Stimulated activated CD8-positive, alpha-beta memory T cell treated with anti-CD3 and anti-CD28 coated beads, Interleukin-7, amount 100 ng/mL, for 1 hour (primary cell): ENCODE measurements at regions not wholly inside any gene's neighbourhood (a gene's known extent, or its start where the extent isn't known, plus 50 kb on each side); places are given as distances from the start of the nearest gene placed in this dataset.

Experiments used
- DNase-seq, 2 donors: peaks; one replicate each; pipeline ENCODE4 v3.0.0-alpha.2; 2020; ENCODE audit warnings: low read depth in 2 of 2

DNA sequence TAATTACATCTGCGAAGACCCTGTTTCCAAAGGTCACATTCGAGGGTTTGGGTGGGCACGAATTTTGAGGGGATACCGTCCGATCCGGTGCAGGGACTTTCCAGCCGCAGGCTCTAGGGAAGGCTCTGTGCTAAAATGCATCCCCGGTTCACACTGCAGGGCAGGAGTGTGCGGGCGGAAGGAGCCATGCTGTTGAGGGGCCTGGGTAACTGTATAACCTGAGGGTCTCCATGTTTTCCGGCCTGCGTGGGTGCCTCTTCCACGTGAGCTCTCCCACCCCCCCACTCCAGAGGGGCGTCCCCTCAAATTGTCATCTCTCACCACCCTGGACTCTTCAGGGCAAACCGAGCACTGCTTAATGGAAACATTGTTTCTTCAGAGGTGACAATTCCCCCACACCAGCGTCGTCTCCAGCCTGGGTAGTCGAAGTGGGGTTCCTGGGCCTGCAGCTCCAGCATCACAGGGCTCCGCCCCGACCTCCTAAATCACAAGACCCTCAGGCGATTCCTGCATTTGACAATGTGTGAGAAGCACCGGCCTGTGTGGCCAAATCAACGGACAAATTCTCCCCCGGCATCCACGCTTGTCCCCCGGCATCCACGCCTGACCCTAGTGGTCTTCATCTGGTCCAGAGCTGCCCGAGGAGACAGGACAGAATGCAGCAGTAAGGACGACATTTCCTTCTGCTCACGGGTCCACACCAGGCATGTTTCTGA is 51.2 kb downstream of the FOXL3 start:
- DNase-seq, result no peak

DNA sequence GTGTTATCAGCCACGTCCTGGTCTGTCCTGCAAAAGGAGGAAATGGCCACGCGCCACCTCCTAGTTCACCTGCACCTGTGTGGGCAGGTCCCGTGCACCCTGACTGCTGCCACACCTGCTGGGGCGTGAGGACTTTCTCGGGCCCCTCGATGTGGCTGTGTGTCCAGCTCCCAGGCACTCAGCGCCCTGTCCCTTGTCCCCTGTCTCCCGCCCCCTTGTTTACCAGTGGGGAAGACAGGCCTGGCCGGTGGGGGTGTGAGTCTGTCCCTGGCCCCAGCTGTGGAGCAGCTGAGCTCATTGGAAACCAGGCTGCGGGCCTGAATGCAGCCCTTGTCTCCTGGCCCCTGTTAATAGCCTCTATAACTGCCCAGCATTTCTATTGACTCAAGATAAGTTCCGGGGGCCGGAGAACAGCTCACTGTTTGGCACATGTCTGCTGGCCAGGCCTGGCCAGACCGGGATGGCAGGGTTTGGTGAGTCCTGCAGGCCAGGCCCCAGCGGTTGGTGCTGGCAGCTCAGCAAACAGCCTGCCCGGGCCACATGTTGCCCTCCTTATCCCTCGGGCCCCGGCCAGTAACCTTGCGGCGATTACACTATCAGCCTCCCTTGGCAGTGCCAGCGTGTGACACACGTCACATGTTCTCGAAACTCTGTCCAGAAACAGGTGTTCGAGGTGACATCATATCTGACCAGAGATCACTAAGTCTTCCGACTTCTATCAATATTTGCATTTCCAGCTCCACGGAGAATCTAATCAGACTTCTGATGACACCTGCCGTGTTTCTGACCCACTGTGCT is 52.1 kb downstream of the FOXL3 start:
- DNase-seq, result no peak

DNA sequence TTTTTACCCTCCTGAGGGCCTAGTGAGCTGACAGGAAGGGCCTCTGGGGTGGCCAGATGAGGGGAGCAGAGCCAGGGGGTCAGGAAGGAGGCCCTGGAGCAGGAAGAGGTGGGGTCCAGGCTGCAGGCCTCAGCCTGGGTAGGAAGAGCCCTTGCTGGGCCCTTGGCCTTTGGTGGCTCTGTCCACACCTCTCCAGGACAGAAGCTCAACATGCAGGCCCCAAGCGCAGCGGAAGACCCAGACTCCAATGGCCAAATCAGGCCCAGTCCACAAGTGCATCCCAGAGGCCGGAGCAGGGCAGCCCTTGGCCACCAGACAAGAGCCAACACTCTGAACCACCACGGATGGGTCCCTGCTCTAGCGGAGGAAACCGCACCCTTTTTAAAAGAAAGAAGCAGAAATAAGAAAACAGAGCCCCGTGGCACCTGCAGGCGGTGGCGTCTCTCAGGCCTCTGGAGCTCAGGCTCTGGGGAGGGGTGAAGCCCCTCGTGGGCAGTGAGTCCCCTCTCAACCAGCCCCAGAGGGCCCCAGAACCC is 52.8 kb downstream of the FOXL3 start:
- no peak for DNase-seq

DNA sequence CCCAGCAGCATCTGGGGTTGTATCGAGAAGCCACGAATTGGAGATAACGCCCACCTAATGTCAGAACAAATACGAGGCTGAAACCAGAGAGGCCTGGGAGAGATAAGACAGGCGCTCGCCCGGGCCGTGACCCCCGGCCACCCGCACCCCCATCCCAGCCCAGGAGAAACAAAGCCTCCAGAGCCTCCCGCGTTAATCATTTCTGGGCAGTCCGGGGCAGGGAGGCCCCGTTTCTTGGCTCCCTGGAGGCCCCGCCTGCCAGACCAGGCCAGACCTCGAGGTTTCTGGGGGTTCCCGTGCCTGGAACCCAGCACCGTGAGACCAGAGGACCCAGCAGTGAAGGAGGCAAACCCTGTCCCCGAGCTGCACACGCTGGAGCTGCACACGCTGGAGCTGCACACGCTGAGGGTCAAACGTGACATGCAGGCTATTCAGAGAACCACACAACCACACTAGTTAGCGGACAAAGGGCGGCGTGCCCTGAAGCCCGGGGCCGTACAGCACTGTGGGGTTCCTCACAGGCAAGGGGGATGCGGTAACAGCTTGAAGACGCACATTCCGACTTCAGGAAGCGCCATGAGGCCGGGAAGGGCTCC is 53.4 kb downstream of the FOXL3 start:
- no peak for DNase-seq

DNA sequence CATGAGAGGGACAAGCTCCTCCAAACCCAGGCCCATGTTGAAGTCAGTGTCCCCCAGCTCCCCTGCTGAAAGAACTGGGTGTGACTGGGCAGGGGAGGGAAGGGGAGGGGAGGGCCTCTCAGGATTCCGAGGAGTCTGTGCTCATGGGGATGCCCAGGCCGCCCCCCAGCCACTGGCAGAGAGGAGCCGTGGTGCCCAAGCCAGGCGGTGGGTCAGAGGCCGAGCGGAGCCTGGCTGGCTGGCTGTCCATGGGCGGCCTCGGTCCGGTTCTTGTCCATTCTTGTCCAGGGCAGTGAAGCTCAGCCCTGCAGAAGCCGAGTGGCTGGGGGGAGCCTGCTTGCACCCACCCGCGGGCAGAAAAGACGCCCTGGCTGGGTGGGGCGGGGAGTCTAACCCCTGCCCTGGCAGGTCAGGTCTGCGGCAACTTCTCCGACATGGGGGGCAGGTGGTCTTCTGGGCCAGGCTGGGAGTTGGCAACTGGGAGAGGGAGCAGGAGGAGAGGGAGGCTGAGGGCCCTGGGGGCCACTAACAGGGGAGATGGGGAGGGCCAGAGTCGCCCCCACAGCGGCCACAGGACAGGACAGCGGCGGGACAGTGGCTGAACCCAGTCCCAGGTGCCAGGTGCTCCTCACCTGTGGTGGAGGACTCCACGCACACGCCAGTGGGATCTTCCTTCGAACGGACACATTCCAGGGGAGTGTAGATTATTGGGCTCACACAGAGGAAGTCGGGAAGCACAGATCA is 54.1 kb downstream of the FOXL3 start:
- no peak for DNase-seq

DNA sequence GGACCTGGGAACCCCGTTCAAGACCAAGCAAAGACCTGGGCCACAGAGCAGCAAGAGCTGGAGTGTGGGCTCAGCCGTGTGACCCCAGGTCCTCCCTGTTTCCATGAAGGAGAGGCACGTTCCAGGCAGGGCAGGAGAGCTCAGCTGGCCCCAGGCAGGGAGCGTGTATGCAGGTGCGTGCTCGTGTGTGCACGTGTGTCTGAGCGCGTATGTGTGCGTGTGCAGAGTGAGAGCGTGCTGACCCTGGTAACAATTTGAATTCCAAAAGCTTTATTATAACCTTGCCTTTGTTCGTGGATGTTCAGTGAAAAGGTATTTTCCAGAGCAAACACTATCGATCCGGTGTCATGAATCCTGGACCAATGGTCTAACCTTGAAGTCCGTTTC is 54.6 kb downstream of the FOXL3 start:
- DNase-seq, result no peak

DNA sequence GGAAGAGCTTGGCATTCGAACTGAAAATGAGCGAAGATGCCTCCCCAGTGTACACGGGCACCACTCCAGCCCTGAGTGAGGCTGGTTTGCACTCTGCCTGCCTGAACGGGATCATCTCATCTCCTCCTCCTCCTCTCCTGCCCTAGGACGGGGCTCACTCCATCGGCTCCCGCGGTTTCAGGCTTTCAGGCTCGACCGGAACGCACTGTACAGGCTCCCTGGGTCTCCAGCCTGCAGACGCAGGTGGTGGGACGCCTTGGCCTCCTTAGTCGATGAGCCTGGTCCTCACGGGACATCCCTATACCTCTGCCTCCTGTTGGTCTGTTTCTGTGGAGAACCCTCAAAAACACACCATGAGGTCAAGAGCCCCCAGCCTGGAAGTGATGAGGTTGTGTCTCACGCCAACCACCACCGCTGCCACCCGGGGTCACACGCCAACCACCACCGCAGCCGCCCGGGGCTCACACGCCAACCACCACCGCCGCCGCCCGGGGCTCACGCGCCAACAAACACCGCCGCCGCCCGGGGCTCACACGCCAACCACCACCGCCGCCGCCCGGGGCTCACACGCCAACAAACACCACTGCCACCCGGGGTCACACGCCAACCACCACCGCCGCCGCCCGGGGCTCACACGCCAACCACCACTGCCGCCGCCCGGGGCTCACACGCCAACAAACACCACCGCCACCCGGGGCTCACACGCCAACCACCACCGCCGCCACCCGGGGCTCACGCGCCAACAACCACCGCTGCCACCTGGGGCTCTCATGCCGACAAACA is 56.3 kb downstream of the FOXL3 start:
- no peak for DNase-seq

DNA sequence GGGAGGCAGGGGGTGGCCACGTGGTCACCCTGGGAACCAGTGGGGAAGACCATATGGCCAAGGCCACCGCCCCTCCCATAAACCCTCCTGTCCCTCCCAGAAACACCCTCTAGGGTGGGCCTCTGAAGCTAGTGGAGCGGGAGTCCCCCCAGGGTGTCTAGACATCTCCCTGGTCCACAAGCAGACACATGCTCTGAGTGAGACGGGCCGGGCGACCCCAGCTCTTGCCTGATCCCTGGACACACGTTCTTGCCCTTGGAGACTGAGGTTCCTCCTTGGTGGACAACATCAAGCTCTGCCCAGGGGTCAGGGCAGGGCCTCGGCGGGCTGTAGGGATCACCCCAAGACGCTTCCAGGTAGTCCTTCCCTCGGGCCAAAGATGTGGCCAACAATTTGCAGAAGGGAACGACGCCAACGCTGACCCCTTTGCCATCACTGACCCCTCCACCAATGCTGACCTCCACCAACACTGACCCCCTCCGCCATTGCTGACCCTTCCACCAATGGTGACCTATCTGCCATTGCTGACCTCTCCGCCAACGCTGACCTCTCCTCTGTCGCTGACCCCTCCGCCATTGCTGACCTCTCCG is 57.1 kb downstream of the FOXL3 start:
- no peak for DNase-seq

DNA sequence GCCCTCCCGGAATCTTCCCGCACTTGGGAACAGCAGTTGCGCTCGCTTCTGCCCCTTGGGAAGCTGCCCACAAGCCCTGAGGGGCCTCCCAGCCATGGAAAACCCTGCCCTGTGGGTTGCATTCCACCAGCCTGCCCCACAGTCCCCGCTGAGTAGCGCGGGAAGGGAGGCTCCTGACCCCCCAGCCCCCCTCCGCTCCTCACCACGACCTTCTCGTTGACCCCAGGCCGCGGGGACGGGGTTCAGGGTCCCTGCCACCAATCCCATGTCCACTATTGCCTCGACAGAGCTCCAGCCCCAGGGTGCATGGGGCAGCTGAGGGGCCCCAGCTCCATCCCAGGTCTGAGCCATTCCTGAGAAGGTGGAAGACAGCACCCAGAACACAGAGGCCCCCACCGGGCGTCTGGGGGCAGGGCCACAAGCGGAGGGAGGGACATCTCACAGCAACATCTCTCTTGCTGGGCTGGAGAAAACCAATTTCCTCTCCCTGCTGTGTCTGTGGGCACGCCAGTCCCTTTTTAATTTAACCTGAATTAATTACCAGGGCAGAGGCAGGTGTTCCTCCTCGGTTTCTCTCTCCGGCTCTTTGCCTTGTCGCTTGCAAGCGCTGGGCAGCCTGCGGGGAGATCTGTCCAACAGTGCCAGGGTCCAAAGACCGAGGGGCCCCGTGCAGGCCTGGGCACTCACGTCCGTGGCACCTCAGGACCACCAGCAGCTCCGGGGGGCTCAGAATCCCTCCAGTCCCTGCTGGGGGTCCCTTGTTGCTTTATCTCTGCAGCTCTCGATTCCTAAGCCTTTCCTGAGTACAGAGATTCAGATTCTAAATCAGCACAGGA is 57.9 kb downstream of the FOXL3 start:
- DNase-seq, result no peak

DNA sequence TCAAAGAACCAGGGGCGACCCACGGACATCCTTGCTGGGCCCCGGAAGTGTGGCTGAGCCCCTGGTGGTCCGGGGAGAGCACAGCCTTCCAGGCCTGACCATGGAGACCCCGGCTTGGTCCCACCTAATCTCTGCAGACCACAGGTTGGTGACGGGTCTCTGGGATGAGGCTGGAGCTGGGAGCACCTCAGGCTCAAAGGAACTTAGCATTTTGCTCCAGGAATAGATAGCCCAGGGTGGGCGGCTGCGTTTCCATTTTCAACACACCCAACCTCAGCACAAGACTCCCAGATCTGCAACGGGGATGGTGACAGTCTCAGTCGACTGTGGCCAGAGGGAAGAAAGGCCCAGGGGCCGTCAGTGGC is 58.5 kb downstream of the FOXL3 start:
- no peak for DNase-seq

DNA sequence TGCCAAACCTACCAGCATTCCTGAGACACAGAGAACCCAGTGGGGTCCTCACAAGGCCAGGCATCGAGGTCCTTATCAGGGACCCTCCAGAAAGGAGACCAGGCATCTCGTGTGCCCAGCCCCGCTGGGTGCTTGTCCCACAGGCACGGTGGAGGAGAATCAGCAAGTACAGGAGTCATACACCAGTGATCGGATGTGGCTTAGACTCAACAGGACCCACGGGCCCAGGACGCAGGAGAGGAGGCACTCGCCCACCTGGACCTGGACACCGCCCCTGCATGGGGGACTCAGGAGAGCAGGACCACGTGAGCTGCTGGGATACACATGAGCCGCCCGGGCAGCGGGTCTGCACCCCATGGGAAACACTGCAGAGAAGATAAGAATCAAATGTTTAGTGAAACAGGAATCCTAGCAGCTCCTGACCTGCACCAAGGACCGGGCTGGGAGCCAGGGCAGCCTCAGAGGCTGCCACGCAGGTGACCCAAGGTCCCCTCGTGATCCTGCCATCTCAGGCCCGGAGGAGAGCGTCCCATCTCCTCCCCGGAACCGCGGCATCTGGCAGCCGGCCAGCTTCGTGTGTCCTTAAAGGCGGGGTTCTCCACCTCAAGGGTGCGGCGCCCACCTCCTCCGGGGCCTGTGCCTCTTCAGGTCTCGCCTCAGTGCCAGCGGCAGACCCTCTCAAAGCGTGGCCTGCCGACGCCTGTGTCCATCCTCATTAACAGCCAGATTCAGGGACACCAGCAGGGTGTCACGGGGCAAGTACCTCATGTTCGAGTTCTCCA is 59.2 kb downstream of the FOXL3 start:
- no peak for DNase-seq

DNA sequence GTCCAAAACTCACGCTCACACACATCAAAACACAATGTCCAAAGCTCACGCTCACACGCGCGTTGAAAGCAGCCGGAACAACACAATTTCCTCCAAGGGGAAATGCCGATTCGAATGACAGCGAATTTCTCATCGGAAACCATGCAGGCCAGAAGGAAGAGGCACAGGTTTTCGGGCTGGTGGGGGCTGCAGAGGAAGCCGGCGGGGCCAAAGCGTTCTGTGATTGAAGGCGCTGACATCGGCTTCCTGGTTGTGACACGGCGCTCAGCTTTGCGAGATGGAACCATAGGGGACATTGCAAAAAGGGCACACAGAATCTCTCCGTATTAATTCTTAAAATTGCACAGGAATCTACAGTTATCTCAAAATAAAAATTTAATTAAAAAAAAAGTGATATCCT is 61.3 kb downstream of the FOXL3 start:
- peak in 1 of 2 donors; percentile 19 for DNase-seq

DNA sequence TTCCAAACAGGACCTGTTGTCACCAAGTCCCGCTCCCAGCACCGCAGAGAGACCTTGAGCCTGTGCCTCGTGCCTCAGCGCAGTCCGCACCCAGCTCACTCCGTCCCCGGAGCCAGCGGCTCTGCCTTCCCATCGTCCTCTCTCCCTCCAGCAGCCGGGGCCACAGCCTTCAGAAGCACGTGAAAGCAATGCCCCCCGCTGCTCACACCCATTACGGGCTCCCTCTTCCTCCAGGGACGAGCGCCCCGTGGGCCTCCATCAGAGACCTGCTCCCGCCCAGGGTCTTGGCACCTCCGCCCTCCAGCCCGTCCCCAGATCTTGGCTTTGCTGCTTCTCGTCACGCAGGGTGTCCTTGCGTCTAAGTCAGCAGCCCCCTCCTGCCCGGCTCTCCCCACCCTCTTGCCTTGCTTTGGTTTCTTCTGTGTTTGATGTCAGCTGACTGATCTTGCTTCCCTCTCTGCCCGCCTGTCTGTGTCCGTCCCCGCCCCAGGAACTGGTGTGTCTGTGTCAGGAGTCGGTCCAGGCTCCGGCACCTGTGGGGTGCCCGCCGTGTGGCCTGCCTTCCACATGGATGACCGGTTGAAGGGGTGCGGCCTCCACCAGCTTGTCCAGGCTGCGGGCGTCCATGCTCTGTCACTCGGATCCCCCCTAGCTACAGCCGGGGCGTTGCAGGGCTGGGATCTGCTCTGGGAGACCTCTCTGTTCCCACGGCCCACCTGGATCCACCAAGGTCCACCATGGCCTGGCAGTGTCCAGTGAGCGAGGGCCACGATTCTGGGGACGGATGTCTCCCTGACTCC is 61.9 kb downstream of the FOXL3 start:
- no peak for DNase-seq

DNA sequence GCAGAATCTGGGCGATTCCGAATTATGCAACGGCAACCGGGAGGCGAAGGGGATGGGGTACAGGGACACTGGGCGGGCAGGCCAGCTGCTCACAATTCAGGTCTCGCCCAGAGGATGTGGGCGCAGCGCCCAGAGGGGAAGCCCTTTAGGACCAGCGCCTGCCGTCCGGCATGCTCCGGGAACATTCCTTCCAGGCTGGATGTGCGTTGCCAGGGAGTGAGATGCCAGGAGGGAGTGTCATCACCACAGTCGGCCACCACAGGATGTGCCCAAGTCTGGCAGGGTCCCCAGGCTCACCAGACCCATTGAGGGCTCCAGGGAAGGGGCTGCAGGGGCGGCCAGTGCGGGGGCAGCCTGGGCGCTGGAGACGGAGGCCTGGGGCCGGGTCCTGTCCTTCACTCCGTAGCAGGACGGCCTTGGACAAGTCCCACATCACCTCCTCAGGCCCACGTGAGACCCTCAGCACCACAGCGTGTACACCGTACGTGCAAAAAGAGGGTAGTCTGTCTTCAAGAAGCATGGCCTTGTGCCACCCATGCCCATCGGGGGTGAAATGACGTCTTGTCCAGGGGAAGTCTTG is 63.9 kb downstream of the FOXL3 start:
- DNase-seq, result no peak

DNA sequence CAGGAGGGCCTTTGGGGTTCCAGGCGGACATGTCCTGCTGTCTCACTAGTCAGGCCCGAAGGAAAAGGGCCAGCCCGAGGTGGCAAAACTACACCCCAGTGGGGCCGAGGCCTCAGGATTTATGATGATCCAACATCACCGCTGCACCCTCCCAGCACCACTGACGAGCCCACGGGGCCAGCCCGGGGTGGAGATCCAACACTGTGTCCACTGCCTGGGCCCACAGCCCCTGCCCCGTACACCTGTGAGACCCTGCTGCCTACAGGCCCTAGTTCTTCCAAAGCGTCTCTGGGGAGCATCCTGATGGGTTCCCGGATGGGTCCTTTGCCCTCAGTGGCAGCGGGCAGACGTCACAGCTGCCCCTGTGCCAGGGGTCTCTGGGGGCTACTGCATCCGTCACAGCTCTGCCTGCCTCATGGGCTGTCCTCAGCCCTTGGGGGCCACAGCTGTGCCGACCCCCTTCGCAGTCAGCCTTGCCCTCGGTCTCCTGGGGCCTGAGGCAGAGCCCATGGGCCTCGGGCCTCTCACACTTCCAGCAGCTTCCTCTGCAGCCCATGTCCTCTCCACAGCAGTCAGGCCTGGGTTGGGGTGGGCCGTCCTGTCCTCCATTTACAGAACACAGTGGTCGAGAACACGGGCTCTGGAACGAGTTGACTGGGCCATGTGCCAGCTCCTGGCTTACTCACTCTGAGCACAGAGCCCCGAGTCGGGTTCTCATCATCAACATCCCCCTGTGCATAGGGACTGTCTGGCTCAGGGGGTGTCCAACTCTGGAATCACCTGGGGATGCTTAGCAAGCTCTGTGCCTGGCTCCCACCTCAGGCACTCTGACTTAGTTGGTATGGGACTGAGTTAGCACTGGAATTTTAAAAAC is 64.9 kb downstream of the FOXL3 start:
- DNase-seq, result no peak

DNA sequence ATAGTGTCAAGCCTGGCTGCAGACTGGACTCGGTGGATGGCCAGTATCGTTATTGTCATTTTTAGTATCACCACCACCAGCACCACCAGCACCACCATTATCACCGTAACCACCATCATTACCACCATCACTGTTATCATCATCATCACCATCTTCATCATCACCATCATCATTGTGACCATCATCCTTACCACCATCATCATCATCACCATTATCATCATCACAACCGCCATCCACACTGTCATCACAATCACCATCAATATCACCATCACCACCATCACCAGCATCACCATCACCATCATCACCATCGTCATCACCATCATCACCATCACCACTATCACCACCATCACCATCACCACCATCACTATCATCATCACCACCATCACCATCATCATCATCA is 65.6 kb downstream of the FOXL3 start:
- no peak for DNase-seq

DNA sequence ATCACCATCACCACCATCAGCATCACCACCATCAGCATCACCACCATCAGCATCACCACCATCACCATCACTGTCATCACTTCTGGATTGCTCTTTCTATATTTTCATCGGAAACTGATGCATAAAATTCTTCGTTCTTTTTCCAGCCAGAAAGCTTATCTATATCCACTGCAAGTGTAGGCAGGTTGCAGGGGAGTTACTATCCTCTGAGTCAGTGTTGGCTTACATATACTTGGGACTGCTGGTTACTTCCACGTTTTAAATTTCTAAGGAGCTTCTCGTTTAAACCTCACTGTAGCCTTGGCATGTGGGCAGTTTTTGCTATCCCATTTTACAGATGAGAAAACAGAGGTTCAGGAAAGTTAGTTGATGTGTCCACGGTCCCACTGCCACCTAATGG is 66.1 kb downstream of the FOXL3 start:
- no peak for DNase-seq
